ENCODE measurements at regions not wholly inside any gene's neighbourhood (a gene's known extent, or its start where the extent isn't known, plus 50 kb on each side); places are given as distances from the start of the nearest gene placed in this dataset.
"Not testable (repeated sequence)": the region's sequence is repeated elsewhere in the genome, so short reads cannot be mapped to it uniquely, and the experiment has no call there.

DNA sequence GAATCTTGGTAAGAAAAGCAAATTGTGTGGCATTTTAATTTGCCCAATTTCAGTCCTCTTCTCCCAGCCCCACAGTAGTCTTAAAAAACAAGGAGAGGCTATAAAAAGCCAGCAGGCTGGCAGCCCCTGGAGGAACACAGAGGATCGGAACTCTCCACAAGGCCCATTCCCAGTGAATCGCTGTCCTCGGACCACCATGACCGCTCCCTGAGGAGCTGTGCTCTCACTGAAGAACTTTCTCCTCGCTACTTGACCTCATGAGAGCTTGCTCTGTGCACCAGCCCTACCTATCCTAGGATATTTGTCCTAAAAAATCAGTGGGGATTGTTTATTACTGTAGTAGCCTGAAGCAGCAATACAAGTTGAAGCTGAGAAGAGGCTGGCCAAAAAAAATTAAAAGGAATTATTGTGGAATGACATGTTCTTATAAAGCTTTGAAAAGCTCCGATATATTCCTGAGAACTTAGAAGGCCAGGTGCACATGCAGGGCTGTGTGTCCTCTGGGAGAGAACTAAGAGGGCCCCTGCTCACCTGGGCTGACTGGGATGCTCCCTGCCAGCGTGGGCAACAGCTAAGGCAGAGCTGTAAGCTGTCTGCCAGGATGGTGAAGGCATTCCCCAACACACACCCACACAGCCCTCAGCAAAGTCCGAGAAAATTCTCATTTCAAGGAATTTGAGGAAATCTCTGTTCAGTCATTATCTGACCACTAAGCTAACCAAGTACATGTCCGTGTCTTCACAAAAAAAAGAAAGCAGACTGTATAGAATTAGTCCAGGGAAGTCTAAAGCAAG, 148.8 kb upstream of the SFSWAP start:
- DNase-seq = no peak

DNA sequence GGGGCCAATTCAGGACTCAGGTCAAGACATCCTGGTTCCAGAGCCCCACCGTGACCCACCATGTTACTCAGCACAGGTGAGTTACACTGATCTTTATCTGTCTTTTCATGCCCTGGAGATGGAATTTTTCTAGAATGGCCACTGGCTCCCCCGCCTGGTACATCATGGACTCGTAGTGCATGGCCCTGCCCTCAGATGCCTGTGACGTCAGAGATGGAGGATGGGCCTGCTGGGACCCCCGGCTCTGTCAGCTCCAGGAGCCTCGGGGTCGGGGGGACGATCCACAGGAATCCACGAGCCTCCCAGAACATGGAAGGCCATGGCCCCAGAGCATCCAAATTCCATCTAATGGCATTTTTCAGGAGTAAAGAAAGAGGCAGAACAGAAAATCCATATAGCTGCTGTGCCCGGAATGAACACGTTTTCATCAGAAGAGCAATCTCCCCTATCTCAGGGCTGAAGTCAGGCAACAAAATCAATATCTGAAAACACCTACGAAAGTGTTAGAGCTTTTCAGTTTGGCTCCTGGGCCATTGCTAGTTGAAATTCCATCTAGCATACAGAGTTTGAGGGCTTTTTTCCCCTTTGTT, 146.7 kb upstream of the SFSWAP start:
- not testable (repeated sequence) for DNase-seq

DNA sequence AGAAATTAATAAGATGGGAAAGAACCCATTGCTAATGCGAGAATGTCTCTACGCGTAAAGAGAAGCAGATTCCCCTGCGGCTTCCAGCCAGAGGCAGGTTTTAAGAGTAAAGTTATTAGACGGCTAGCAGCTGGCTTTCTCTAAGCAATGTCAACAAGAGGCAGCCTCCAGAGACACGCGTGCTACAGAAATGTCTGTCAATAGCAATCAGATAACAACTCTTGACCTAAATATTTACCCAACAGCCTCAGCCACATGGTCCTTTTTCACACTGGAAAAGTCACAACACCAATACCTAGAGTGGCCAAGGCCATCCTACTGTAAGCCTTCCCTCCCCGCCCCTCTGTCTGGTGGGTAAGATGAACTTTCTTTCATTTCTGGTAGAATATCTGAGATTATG, 146.0 kb upstream of the SFSWAP start:
- DNase-seq = no peak

DNA sequence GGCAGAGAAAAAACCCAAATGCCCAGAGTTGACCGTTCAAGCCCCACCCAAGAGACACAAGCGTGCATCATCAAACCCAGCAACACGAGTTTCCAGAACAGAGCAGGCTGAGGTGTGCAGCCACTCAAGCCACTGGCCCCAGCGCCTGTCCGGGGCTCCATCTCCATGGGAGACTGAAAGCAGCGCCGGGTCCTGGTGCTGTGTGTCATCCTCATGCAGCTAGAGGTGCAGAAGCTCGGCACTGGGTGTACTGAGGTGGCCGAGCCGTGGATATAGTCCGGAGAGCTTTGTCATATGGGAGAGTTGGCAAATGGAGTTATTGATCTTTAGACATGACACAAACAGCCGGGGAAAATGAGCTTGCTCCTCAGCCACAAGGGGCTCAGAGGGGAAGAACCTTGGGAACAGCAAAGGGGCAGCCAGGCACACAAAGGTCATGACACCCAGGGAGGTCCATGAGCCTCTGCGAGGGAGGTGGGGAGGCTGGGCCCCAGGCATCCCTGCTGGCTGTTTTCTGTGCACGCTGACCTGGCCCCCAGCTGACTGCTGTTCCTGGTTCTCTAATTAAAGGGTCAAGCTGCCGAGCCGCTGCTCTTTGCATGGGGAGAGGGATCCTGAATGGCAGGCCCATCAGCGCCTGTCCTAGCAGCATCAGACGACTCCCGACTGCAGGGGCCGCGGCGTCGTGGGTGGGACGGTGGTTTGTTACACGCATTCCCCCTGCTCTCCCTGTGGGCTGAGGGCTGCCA, 145.4 kb upstream of the SFSWAP start:
- no peak for DNase-seq

DNA sequence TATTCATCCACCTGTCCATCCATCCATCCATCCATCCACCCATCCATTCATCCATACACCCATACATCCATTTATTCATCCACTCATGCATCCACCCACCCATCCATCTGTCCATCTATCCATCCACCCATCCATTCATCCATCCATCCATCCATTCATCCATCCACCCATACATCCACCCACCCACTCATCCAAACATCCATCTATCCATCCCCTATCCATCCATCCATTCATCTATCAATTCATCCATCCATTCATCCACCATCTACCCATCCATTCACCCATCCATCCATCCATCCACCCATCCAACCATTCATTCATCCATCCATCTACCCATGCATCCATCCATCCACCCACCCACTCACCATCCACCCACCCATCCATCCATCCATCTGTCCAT, 142.6 kb upstream of the SFSWAP start:
- DNase-seq = no peak

DNA sequence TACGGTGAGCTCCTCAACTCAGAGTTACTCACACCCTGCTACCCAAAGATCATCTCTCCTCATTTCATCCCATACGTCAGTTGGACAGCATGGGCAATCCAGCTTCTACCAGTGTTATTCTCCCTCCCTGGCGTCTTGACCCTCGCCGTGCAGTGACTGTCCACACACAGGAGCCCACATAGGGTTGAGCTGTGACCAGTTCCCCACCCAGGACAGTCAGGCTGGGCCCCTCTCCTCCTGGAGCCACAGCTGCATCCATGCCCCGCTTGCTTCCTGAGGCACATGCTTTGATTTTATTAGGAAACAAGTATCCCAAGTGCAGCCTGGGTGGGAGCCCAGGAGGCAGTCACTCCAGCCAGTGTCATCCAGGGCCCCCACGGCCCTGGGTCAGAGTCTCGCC, 140.3 kb upstream of the SFSWAP start:
- DNase-seq = no peak

DNA sequence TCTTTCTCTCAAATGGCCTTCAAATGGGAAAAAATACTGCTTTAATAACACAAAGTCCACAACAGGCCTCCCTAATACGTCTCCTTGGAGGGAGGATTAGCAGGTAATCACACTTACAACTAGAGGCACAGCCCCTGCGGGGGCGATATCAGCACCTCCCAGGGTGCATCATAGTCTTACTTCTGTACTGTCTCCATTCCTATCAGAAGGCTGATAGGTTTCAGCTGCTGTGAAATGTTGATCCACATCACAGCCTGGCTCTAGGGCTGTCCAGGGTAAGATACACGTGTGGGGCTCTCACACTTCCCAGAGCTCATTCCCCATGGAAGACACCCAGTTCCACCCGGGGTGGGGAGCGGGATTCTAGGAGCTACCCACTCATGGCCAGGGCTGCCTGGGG, 139.1 kb upstream of the SFSWAP start:
- no peak for DNase-seq

DNA sequence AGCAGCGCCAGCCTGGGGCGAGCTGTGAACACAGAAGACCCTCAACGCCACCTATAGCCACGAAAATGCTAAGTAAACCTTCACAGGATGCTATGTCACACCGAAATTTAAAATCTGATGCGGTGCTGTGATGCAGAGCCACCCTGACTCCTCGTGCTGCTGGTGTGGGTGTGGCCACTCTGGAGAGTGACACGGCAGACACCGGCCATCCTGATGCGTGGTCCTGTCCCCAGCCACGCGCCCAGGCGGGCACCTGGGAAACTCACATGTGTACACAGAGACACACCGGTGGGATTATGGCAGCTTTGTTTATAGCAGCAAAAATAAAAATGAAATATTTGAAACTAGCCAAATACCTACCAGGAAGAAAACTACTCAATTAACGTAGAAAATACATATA, 138.3 kb upstream of the SFSWAP start:
- no peak for DNase-seq

DNA sequence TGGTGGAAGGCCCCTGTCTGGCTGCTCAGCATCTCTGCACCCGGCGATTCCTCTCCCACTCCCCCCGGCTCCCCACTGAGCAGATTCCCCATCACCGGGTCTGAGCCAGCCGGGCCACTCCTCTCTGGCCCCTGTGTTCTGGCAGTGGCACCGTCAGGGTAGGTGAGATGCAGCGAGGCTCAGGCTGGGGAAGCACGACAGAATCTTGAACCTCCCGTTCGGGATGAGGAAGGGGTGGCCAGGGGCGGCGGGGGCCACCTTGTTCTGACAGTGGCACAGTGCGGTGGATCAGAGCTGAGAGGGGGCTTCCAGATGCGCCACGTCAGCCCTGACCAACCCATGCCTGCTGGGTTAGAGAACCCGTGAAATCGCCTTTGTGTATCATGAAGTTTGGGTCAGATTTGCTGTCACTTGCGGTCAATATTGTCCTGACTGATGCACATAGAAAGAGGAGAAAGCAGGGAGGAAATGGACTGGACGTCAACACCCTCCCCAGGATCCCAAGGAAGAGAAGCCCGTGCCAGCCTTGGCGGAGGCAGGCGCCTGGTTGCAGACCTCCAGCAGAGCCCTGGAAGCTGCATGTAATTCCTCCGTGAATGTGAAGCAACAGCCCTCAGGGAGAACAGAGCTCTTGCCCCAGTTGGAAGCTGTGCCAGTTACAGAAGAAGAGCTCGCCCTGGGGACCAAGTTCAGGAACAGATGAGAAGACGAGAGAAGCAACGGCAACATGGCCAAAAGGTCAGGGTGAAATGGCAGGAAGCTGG, 137.1 kb upstream of the SFSWAP start:
- no peak for DNase-seq

DNA sequence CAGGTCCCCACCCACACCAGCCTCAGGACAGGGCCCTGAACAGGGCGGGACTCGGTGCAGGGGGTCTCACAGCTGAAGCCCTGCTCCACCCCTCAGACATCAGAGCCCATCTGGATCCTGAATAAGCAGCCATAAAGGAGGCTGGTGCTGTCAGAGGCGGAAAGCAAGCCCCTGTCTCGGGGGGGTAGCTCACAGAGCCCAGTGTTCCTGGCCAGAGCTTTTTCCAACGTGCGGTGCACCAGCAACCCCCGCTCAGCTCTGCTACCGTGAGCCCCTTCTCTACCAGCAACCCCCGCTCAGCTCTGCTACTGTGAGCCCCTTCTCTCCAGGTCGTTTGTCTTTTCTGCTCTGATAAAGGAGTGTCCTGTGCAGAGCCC, 136.5 kb upstream of the SFSWAP start:
- DNase-seq = no peak

DNA sequence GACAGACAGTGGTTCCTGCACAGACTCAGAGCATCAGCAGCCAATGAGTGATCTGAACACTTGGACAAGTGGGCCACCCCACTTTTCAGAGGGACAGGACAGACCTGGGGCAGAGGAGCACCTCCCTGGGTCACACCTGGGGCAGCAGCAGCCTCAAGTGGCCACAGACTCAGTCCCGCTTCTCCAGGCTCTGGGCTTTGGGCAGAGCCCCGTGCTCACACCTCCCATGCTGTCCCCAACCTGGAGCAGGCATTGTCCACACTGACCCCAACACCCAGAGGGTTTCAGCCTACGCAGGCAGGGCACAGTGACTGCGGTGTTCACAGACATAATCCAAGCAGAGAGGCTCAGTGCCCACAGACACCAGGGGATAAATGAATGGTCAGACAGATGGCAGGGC, 135.5 kb upstream of the SFSWAP start:
- no peak for DNase-seq

DNA sequence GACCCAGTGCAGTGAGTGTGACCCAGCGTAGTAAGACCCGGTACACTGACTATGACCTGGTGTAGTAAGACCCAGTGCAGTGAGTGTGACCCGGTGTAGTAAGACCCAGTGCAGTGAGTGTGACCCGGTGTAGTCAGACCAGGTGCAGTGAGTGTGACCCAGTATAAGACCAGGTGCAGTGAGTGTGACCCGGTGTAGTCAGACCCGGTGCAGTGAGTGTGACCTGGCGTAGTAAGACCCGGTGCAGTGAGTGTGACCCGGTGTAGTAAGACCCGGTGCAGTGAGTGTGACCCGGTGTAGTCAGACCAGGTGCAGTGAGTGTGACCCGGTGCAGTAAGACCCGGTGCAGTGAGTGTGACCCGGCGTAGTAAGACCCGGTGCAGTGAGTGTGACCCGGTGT, 134.2 kb upstream of the SFSWAP start:
- DNase-seq = not testable (repeated sequence)

DNA sequence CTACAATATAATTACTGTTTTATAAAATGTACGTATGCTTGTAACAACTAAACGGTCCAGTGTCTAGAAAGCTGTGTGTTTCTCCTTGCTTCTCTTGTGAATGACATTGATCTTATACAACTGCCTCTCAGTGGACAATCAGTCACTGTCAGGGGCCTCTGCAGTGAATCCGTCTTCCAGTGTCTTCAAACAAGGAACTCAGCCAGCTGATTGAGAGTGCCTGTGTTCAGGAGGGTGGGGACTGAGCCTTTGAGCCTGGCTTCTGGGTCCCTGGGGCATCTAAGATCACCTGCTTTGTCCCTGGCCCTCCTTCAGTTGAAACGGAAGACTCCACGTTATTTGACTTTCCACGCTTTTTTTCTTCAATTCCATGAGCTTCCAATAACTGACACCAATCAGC, 133.1 kb upstream of the SFSWAP start:
- no peak for DNase-seq

DNA sequence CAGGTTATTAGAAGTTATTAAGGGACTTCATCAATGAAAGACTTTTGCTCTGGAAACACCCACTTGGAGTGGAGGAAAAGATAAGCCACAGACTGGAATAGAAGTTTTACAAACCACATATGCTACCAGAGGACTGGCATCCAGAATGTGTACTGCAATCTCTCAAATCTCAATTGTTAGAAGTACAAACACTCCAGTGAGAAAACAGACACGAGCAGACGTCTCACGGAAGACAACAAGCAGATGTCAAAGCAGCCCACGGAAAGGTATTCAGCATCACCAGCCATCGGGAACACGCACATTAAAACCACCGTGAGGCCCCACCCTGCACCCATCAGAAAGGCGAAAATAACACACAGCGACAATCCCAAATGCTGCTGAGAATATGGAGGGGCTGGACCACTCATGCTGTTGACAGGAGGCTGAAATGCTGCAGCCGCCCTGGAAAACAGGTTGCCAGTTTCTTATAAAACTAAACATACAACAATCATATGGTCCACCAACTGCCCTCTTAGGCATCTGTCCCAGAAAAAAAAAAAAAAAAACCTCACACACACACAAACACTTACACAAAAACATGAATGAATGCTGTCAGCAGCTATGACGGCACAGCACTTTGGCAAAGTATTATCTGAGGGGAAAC, 131.9 kb upstream of the SFSWAP start:
- DNase-seq = no peak

DNA sequence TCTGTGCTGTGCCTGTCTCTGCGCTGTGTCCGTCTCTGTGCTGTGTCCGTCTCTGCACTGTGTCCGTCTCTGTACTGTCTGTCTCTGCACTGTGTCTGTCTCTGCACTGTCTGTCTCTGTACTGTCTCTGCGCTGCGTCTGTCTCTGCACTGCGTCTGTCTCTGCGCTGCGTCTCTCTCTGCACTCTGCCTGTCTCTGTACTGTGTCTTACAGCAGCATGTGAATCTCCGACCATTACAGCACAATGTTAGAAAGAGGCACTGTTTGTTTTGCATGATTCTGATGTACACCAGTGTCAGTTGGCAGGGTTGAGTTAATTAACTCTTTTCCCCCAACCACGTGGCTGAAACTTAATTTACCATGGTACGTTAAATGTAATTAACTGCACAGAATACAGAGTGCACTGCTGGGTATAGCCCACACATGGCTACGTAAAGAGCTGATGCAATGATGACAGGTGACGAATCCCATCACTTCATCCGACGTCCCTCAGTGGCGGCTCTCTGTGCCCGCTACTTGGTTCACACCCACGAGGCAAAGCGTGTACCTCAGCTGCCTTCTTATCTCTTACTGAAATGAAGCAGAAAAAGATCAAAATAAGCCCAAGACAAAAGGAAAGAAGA, 127.7 kb upstream of the SFSWAP start:
- DNase-seq = no peak

DNA sequence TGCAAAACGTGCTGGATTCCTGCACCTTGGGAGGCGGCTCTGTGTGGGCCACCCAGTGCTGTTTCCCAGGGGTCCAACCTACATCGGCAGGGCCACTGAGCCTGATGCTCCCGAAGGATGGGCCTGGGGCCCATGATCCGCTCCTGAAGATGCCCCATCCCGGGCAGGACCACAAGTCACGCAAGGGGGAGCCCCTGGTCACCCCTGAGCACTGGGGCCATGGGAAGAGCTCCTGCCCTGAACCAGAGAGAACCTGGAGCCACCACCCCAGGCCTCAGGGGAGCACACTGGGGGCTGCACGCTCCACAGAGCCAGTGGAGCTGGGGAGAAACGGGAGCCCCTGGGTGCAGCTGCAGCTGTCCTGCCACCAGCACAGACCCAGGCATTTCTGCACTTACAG, 124.6 kb upstream of the SFSWAP start:
- DNase-seq = no peak

DNA sequence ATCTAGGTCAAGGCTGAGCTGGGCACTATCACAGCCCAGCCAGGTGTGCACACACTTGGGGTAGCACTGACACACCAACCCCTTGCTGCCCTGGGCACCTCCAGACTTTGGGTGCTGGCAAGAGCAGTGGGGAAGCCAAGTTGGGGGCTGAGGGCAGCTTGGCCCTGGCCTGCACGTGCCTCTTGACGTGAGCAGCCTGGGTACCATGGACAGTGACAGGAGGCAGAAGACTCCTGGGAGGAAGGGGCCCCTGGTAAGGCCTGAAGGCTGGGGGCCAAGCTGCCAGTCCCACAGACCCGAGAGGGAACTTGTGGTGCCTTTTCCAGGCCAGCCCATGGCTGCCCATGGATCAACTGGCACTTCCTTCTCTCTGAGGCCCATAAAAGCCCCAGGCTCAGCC, 124.1 kb upstream of the SFSWAP start:
- DNase-seq = no peak

DNA sequence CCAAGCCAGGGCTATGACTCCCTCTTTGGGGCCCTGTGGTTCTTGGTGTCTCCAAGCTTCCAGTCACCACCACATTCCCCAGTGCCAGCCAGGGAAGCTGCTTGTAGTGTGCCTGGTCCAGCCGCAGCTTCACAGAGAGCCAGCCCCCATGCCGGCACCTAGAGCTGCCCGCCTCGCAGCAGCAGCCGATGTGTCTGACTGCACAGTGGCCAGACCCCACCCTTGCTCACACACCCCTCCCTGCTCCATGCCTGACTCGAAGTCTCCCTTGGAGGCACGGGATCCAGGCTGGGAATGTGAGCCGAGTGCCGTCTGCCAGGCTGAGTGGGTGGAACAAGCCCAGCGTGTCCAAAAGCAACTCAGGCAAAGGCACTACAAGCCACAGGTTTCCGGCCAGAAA, 123.3 kb upstream of the SFSWAP start:
- no peak for DNase-seq

DNA sequence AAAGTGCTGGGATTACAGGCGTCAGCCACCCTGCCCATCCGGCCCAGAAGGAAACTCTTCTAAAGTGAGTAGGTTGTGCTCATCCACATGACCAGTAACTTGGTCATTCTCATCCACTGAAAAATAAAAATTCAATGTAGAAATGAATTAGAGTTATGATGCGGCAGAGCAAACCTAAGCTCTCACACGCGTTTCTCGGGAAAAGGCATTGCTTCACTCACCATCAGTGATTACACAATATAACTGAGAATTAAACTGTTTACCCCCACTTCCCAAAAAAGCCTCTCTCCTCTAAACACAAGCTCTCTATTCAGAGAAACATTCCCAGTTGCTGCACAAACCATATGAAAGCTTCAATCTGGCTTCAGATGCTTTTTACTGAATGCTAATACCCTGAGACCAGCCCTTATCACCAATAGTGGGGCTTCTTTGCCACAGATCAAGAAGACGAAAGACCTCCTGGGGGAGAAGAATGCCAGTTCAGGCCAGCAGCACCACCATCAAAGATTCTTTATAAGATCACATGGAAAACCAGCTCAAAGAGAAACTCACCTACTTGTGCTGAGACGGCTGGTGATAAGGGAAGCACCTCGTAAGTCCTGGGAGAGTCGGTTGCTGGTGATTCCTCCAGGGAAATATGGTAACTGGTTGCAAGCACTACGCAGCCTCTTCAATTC, 121.5 kb upstream of the SFSWAP start:
- no peak for DNase-seq

DNA sequence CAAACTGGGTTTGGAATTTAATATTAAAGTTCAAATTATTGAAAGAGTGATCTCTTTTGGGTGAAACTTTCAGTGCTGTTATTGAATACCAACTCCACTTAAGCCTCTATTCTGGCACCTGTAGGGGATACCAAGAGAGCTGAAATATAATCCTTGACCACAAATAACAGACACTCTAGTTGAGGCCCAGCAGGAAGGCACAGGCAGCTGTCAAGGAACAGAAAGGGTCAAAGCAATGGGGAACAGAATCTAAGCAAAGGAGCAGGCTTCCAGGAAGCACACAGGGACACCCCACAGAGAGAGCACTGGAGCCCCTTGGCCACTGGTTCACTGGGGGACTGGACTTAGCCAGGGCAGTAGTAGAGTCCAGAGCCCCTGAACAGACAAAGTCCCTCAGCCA, 120.9 kb upstream of the SFSWAP start:
- DNase-seq = no peak

DNA sequence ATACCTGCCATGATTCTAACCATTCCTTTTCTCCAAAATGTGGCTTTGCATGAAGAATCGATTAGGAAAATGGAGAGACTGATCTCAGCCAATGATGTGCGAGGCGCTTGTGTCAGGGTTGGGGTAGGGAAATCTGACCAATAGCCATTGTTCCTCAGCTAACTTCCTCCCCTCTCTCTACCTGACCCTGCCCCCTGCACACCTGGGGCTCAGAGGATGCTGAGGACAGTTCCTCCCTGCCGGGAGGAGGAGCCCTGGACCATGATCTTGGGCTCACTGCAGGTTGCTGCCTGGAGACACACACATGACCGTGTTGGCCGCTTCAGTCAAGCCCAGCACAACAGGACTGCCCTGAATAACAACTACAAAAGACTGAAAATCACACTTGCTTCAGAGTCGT, 119.8 kb upstream of the SFSWAP start:
- DNase-seq = no peak

Measured in NCI-H1092 (cell line).